Testis (tissue), 2 donors: ENCODE measurements at regions not wholly inside any gene's neighbourhood (a gene's known extent, or its start where the extent isn't known, plus 50 kb on each side); places are given as distances from the start of the nearest gene placed in this dataset.

Source experiments
- DNase-seq: peaks from one replicate; pipeline ENCODE4 v3.0.0-alpha.2; 2019
- H3K27ac ChIP-seq, 2 donors: fragments of 200-600 bp; sonication (generic); one replicate each; pipeline ENCODE4 v1.5.1; 2019
- H3K27me3 ChIP-seq: fragments of 200-600 bp; sonication (generic); one replicate; pipeline ENCODE4 v1.5.1; 2019
- H3K36me3 ChIP-seq: fragments of 200-600 bp; sonication (generic); one replicate; pipeline ENCODE4 v1.5.1; 2017; ENCODE audit warnings: low read depth; ENCODE audit errors: missing control alignments
- H3K4me1 ChIP-seq: fragments of 200-600 bp; sonication (generic); one replicate; pipeline ENCODE4 v1.5.1; 2019
- H3K4me3 ChIP-seq, 2 donors: fragments of 200-600 bp; sonication (generic); one replicate each; pipeline ENCODE4 v1.5.1; 2017 to 2019
- H3K9me3 ChIP-seq: fragments of 200-600 bp; sonication (generic); one replicate; pipeline ENCODE4 v1.5.1; 2017
- POLR2A ChIP-seq: fragments of 450-650 bp; IDR thresholded peaks from one replicate; pipeline ENCODE4 v1.6.1; 2017; ENCODE audit warnings: antibody characterized with exemption, mild to moderate bottlenecking, moderate library complexity
- WGBS, 2 donors: methylation state at CpG; one replicate each; pipeline ENCODE4 v1.1.5; 2018; 5-methylcytosine and 5-hydroxymethylcytosine counted together
- intact Hi-C: fragments of 100-400 bp; cut with DNase I; formaldehyde crosslinking; loops from one replicate; pipeline ENCODE4 v1.15.1; 2023; ENCODE audit warnings: low total_unique reads
- TF ChIP-seq, protein P1 (sequence below), 3 experiments: fragments of 450-650 bp in 2 of 3; fragments of 200-600 bp in 1 of 3; sonication (generic) in 1 of 3; IDR thresholded peaks; one replicate each; pipeline ENCODE4 v1.5.1; 2016 to 2019; ENCODE audit warnings: antibody characterized with exemption in 3 of 3, mild to moderate bottlenecking in 2 of 3, moderate library complexity in 1 of 3

- no peaks in the 10 kb centered on the region for H3K4me1 ChIP-seq
- no peaks in the 10 kb centered on the region for H3K36me3 ChIP-seq
- WGBS, 2 donors = 98 to 100% methylated on average over 3 of the region's 3 CpGs
- no peak overlapping the region for H3K27ac ChIP-seq
- H3K4me3 ChIP-seq = no peak overlapping the region
- TF ChIP-seq POLR2A = no peak
- TF ChIP-seq, protein P1, sequence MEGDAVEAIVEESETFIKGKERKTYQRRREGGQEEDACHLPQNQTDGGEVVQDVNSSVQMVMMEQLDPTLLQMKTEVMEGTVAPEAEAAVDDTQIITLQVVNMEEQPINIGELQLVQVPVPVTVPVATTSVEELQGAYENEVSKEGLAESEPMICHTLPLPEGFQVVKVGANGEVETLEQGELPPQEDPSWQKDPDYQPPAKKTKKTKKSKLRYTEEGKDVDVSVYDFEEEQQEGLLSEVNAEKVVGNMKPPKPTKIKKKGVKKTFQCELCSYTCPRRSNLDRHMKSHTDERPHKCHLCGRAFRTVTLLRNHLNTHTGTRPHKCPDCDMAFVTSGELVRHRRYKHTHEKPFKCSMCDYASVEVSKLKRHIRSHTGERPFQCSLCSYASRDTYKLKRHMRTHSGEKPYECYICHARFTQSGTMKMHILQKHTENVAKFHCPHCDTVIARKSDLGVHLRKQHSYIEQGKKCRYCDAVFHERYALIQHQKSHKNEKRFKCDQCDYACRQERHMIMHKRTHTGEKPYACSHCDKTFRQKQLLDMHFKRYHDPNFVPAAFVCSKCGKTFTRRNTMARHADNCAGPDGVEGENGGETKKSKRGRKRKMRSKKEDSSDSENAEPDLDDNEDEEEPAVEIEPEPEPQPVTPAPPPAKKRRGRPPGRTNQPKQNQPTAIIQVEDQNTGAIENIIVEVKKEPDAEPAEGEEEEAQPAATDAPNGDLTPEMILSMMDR (IDR thresholded peaks at IDR 0.05) = no peak
- H3K27me3 ChIP-seq = no peaks in the 10 kb centered on the region
- intact Hi-C loops = no loop called here
- no peaks in the 10 kb centered on the region for H3K9me3 ChIP-seq
- no peak for DNase-seq
Measured at GRCh38 chr6:126103993-126104392, 117.7 kb downstream of the TRMT11 start.

GRCh38 chr6:126107475-126108166, 121.3 kb downstream of the TRMT11 start:
- WGBS, 2 donors = 50 to 53% methylated on average over 10 of the region's 10 CpGs
- DNase-seq = no peak
- Histone ChIP-seq H3K27me3 (no peaks in the 10 kb centered on the region), H3K4me1 (no peaks in the 10 kb centered on the region), H3K36me3 (no peaks in the 10 kb centered on the region), H3K9me3 (no peaks in the 10 kb centered on the region), H3K4me3 (no peak overlapping the region), H3K27ac (no peak overlapping the region)
- intact Hi-C loops = no loop called here
- no peak for TF ChIP-seq POLR2A
- TF ChIP-seq, protein P1 (IDR thresholded peaks at IDR 0.05) = no peak

GRCh38 chr6:126110512-126111270, 124.4 kb downstream of the TRMT11 start:
- 91 to 98% methylated on average over 4 of the region's 4 CpGs for WGBS, 2 donors
- TF ChIP-seq, protein P1 (IDR thresholded peaks at IDR 0.05) = no peak
- no peak for TF ChIP-seq POLR2A
- no peaks in the 10 kb centered on the region for H3K9me3 ChIP-seq
- no peaks in the 10 kb centered on the region for H3K27me3 ChIP-seq
- no peak for DNase-seq
- no peaks in the 10 kb centered on the region for H3K36me3 ChIP-seq
- H3K4me3 ChIP-seq = no peak overlapping the region
- H3K27ac ChIP-seq = no peak overlapping the region
- no peaks in the 10 kb centered on the region for H3K4me1 ChIP-seq
- intact Hi-C loops = no loop called here

- Histone ChIP-seq H3K4me3 (no peak overlapping the region), H3K27ac (no peak overlapping the region), H3K9me3 (no peaks in the 10 kb centered on the region), H3K36me3 (no peaks in the 10 kb centered on the region), H3K27me3 (no peaks in the 10 kb centered on the region), H3K4me1 (no peaks in the 10 kb centered on the region)
- WGBS, 2 donors = 92% methylated on average over 2 of the region's 2 CpGs
- no peak for TF ChIP-seq POLR2A
- TF ChIP-seq, protein P1 (IDR thresholded peaks at IDR 0.05) = no peak
- intact Hi-C loops = no loop called here
- no peak for DNase-seq
Measured at GRCh38 chr6:126111327-126111726, 125.0 kb downstream of the TRMT11 start.
